Epidermal melanocyte (primary cell): ENCODE measurements at regions not wholly inside any gene's neighbourhood (a gene's known extent, or its start where the extent isn't known, plus 50 kb on each side); places are given as distances from the start of the nearest gene placed in this dataset.
"Not testable (repeated sequence)": the region's sequence is repeated elsewhere in the genome, so short reads cannot be mapped to it uniquely, and the experiment has no call there.

Experiments
- DNase-seq: peaks from one replicate; pipeline ENCODE4 v3.0.0; 2011; ENCODE audit warnings: low spot score; ENCODE audit not compliant: insufficient read length

GRCh38 chr11:88061111-88061510 is 114.1 kb downstream of the RAB38 start:
- DNase-seq = no peak

GRCh38 chr11:88059326-88059725 is 115.9 kb downstream of the RAB38 start:
- DNase-seq = no peak

- DNase-seq = no peak
Observed at GRCh38 chr11:88051396-88051795, 123.8 kb downstream of the RAB38 start.

- DNase-seq = no peak
Observed at GRCh38 chr11:88050247-88050646, 125.0 kb downstream of the RAB38 start.

GRCh38 chr11:88045288-88045687 is 130.0 kb downstream of the RAB38 start:
- DNase-seq = not testable (repeated sequence)

GRCh38 chr11:88044658-88045057 is 130.6 kb downstream of the RAB38 start:
- DNase-seq = not testable (repeated sequence)

- DNase-seq = no peak
Observed at GRCh38 chr11:88043149-88043548, 132.1 kb downstream of the RAB38 start.

GRCh38 chr11:88042647-88043046 is 132.6 kb downstream of the RAB38 start:
- no peak for DNase-seq

- no peak for DNase-seq
Observed at GRCh38 chr11:88042238-88042637, 133.0 kb downstream of the RAB38 start.

GRCh38 chr11:88041679-88042078 is 133.6 kb downstream of the RAB38 start:
- DNase-seq = no peak

- DNase-seq = no peak
Observed at GRCh38 chr11:88040148-88040496, 135.1 kb downstream of the RAB38 start.

GRCh38 chr11:88039476-88040147 is 135.6 kb downstream of the RAB38 start:
- no peak for DNase-seq

- DNase-seq = no peak
Observed at GRCh38 chr11:88038063-88038462, 137.2 kb downstream of the RAB38 start.

GRCh38 chr11:88036701-88037100 is 138.5 kb downstream of the RAB38 start:
- no peak for DNase-seq

GRCh38 chr11:88035271-88035670 is 140.0 kb downstream of the RAB38 start:
- no peak for DNase-seq

- no peak for DNase-seq
Observed at GRCh38 chr11:88017666-88018065, 157.6 kb downstream of the RAB38 start.

- no peak for DNase-seq
Observed at GRCh38 chr11:88016392-88017170, 158.7 kb downstream of the RAB38 start.

GRCh38 chr11:88015170-88015569 is 160.1 kb downstream of the RAB38 start:
- DNase-seq = no peak

- no peak for DNase-seq
Observed at GRCh38 chr11:88013508-88014065, 161.7 kb downstream of the RAB38 start.

GRCh38 chr11:88012456-88012855 is 162.8 kb downstream of the RAB38 start:
- DNase-seq = no peak

GRCh38 chr11:87976009-87976408 is 199.2 kb downstream of the RAB38 start:
- no peak for DNase-seq

GRCh38 chr11:87974797-87975196 is 200.4 kb downstream of the RAB38 start:
- no peak for DNase-seq

- DNase-seq = no peak
Observed at GRCh38 chr11:87972133-87972532, 203.1 kb downstream of the RAB38 start.
